GM23338 (cell line): ENCODE measurements at regions not wholly inside any gene's neighbourhood (a gene's known extent, or its start where the extent isn't known, plus 50 kb on each side); places are given as distances from the start of the nearest gene placed in this dataset.

Experiments
- ATAC-seq: fragments of 200-7000 bp; cut with Tn5 transposase; 3 replicates; pipeline ENCODE4 v1.9.1; 2020
- DNase-seq: peaks from one replicate; pipeline ENCODE4 v3.0.0-alpha.2; 2015; ENCODE audit warnings: low spot score
- H2AFZ ChIP-seq: fragments of 200-600 bp; sonication (generic); 2 replicates; pipeline ENCODE4 v1.8.0; 2016; ENCODE audit warnings: antibody characterized with exemption, mild to moderate bottlenecking, moderate library complexity
- H3F3A ChIP-seq: fragments of 200-600 bp; sonication (generic); replicated peaks from 2 replicates; pipeline ENCODE4 v1.8.0; 2017; ENCODE audit warnings: antibody characterized with exemption, mixed run types, low read depth
- H3K27ac ChIP-seq: fragments of 200-600 bp; sonication (generic); 2 replicates; pipeline ENCODE4 v1.6.1; 2016; ENCODE audit warnings: low read depth
- H3K27me3 ChIP-seq: fragments of 200-600 bp; sonication (generic); 2 replicates; pipeline ENCODE4 v1.8.0; 2016; ENCODE audit warnings: mild to moderate bottlenecking, mixed run types, moderate library complexity; ENCODE audit not compliant: insufficient read depth
- H3K36me3 ChIP-seq: fragments of 200-600 bp; sonication (generic); 2 replicates; pipeline ENCODE4 v1.8.0; 2016; ENCODE audit warnings: mild to moderate bottlenecking; ENCODE audit not compliant: insufficient read depth
- H3K4me1 ChIP-seq: fragments of 200-600 bp; sonication (generic); 2 replicates; pipeline ENCODE4 v1.8.0; 2016; ENCODE audit warnings: mild to moderate bottlenecking, moderate library complexity; ENCODE audit not compliant: insufficient read depth
- H3K4me2 ChIP-seq: fragments of 200-600 bp; sonication (generic); 2 replicates; pipeline ENCODE4 v1.7.1; 2017; ENCODE audit warnings: mixed run types
- H3K4me3 ChIP-seq: fragments of 200-600 bp; sonication (generic); 2 replicates; pipeline ENCODE4 v1.6.1; 2016; ENCODE audit warnings: mixed run types
- H3K79me2 ChIP-seq: fragments of 200-600 bp; sonication (generic); replicated peaks from 2 replicates; pipeline ENCODE4 v1.8.0; 2017; ENCODE audit warnings: mild to moderate bottlenecking; ENCODE audit not compliant: insufficient read depth
- H3K9me2 ChIP-seq: fragments of 200-600 bp; sonication (generic); 2 replicates; pipeline ENCODE4 v1.8.0; 2017; ENCODE audit not compliant: insufficient read depth
- H4K20me1 ChIP-seq: fragments of 200-600 bp; sonication (generic); replicated peaks from 2 replicates; pipeline ENCODE4 v1.8.0; 2017; ENCODE audit warnings: mild to moderate bottlenecking; ENCODE audit not compliant: insufficient read depth
- H3K27ac Mint-ChIP-seq: 2 replicates; pipeline ENCODE4 v1.8.0; 2020; ENCODE audit warnings: inconsistent platforms, mild to moderate bottlenecking, moderate library complexity, mixed read lengths
- H3K27me3 Mint-ChIP-seq: 3 replicates; pipeline ENCODE4 v1.8.0; 2022; ENCODE audit warnings: low read depth, mild to moderate bottlenecking, moderate library complexity, mixed read lengths, inconsistent platforms; ENCODE audit not compliant: insufficient read depth, poor library complexity
- H3K36me3 Mint-ChIP-seq: 3 replicates; pipeline ENCODE4 v1.8.0; 2021; ENCODE audit warnings: low read depth, mild to moderate bottlenecking, inconsistent platforms, moderate library complexity, mixed read lengths
- H3K4me1 Mint-ChIP-seq: 3 replicates; pipeline ENCODE4 v1.8.0; 2020; ENCODE audit warnings: mild to moderate bottlenecking, inconsistent platforms, mixed read lengths
- H3K4me3 Mint-ChIP-seq: 3 replicates; pipeline ENCODE4 v1.8.0; 2021; ENCODE audit warnings: moderate library complexity, mild to moderate bottlenecking, inconsistent platforms, mixed read lengths
- H3K9me3 Mint-ChIP-seq: 3 replicates; pipeline ENCODE4 v1.8.0; 2020; ENCODE audit warnings: moderate library complexity, mild to moderate bottlenecking, inconsistent platforms, mixed read lengths
- EZH2 ChIP-seq: fragments of 200-600 bp; sonication (generic); IDR thresholded peaks from one replicate; pipeline ENCODE4 v1.8.0; 2017; ENCODE audit warnings: antibody characterized with exemption, mild to moderate bottlenecking, low read depth; ENCODE audit not compliant: unreplicated experiment
- JUNB ChIP-seq: IDR thresholded peaks from one replicate; pipeline ENCODE4 v1.6.1; 2016; ENCODE audit warnings: antibody characterized with exemption; ENCODE audit not compliant: unreplicated experiment
- NANOG ChIP-seq: IDR thresholded peaks from 2 replicates; pipeline ENCODE4 v1.6.1; 2016; ENCODE audit warnings: antibody characterized with exemption, borderline replicate concordance
- POLR2AphosphoS5 ChIP-seq: IDR thresholded peaks from 2 replicates; pipeline ENCODE4 v1.6.1; 2016; ENCODE audit warnings: antibody characterized with exemption, low read depth
- REST ChIP-seq: IDR thresholded peaks from one replicate; pipeline ENCODE4 v1.6.1; 2018; ENCODE audit warnings: antibody characterized with exemption; ENCODE audit not compliant: unreplicated experiment
- STAT1 ChIP-seq: IDR thresholded peaks from one replicate; pipeline ENCODE4 v1.6.1; 2016; ENCODE audit warnings: antibody characterized with exemption; ENCODE audit not compliant: unreplicated experiment
- ZNF331 ChIP-seq: fragments of 250-450 bp; sonication (Bioruptor Pico); IDR thresholded peaks from 2 replicates; pipeline ENCODE4 v1.5.0; 2020; ENCODE audit warnings: low read depth, mild to moderate bottlenecking, moderate library complexity
- TF ChIP-seq, protein P1 (sequence below): fragments of 250-450 bp; sonication (Bioruptor Pico); IDR thresholded peaks from 2 replicates; pipeline ENCODE4 v1.5.0; 2020; ENCODE audit warnings: mild to moderate bottlenecking, moderate library complexity

- H3F3A ChIP-seq = no peaks in the 10 kb centered on the region
- H4K20me1 ChIP-seq = no peaks in the 10 kb centered on the region
- no peaks in the 10 kb centered on the region for H3K36me3 ChIP-seq
- Mint-ChIP-seq H3K27me3 (no peaks in the 10 kb centered on the region), H3K4me1 (peaks cover 2% of the 10 kb centered on the region; the same call in 1 of the 3 replicates), H3K27ac (no peak overlapping the region), H3K9me3 (no peaks in the 10 kb centered on the region), H3K36me3 (no peaks in the 10 kb centered on the region), H3K4me3 (no peak overlapping the region)
- DNase-seq = no peak
- ATAC-seq = no peak
- H2AFZ ChIP-seq = no peak overlapping the region
- no peak overlapping the region for H3K27ac ChIP-seq
- no peaks in the 10 kb centered on the region for H3K79me2 ChIP-seq
- no peak overlapping the region for H3K4me2 ChIP-seq
- no peaks in the 10 kb centered on the region for H3K4me1 ChIP-seq
- TF ChIP-seq, protein P1, sequence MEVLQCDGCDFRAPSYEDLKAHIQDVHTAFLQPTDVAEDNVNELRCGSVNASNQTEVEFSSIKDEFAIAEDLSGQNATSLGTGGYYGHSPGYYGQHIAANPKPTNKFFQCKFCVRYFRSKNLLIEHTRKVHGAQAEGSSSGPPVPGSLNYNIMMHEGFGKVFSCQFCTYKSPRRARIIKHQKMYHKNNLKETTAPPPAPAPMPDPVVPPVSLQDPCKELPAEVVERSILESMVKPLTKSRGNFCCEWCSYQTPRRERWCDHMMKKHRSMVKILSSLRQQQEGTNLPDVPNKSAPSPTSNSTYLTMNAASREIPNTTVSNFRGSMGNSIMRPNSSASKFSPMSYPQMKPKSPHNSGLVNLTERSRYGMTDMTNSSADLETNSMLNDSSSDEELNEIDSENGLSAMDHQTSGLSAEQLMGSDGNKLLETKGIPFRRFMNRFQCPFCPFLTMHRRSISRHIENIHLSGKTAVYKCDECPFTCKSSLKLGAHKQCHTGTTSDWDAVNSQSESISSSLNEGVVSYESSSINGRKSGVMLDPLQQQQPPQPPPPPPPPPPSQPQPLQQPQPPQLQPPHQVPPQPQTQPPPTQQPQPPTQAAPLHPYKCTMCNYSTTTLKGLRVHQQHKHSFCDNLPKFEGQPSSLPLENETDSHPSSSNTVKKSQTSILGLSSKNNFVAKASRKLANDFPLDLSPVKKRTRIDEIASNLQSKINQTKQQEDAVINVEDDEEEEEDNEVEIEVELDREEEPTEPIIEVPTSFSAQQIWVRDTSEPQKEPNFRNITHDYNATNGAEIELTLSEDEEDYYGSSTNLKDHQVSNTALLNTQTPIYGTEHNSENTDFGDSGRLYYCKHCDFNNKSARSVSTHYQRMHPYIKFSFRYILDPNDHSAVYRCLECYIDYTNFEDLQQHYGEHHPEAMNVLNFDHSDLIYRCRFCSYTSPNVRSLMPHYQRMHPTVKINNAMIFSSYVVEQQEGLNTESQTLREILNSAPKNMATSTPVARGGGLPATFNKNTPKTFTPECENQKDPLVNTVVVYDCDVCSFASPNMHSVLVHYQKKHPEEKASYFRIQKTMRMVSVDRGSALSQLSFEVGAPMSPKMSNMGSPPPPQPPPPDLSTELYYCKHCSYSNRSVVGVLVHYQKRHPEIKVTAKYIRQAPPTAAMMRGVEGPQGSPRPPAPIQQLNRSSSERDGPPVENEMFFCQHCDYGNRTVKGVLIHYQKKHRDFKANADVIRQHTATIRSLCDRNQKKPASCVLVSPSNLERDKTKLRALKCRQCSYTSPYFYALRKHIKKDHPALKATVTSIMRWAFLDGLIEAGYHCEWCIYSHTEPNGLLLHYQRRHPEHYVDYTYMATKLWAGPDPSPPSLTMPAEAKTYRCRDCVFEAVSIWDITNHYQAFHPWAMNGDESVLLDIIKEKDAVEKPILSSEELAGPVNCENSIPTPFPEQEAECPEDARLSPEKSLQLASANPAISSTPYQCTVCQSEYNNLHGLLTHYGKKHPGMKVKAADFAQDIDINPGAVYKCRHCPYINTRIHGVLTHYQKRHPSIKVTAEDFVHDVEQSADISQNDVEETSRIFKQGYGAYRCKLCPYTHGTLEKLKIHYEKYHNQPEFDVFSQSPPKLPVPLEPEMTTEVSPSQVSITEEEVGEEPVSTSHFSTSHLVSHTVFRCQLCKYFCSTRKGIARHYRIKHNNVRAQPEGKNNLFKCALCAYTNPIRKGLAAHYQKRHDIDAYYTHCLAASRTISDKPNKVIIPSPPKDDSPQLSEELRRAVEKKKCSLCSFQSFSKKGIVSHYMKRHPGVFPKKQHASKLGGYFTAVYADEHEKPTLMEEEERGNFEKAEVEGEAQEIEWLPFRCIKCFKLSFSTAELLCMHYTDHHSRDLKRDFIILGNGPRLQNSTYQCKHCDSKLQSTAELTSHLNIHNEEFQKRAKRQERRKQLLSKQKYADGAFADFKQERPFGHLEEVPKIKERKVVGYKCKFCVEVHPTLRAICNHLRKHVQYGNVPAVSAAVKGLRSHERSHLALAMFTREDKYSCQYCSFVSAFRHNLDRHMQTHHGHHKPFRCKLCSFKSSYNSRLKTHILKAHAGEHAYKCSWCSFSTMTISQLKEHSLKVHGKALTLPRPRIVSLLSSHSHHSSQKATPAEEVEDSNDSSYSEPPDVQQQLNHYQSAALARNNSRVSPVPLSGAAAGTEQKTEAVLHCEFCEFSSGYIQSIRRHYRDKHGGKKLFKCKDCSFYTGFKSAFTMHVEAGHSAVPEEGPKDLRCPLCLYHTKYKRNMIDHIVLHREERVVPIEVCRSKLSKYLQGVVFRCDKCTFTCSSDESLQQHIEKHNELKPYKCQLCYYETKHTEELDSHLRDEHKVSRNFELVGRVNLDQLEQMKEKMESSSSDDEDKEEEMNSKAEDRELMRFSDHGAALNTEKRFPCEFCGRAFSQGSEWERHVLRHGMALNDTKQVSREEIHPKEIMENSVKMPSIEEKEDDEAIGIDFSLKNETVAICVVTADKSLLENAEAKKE (CRISPR knock-in tag) = no peak
- TF ChIP-seq JUNB (no peak), NANOG (no peak), ZNF331 (CRISPR knock-in tag) (no peak)
- H3K4me3 ChIP-seq = no peak overlapping the region
- no peaks in the 10 kb centered on the region for H3K9me2 ChIP-seq
- no peaks in the 10 kb centered on the region for H3K27me3 ChIP-seq
Observed at GRCh38 chr13:68666774-68667397, 1436.8 kb upstream of the PCDH9 start.

- ATAC-seq (no peak), DNase-seq (no peak)
- Histone ChIP-seq H3K27ac (no peak overlapping the region), H3K4me1 (peaks cover 7% of the 10 kb centered on the region; the same call in 1 of the 2 replicates), H3K9me2 (no peaks in the 10 kb centered on the region), H3K27me3 (no peaks in the 10 kb centered on the region), H3K79me2 (no peaks in the 10 kb centered on the region), H3K36me3 (no peaks in the 10 kb centered on the region), H3K4me3 (no peak overlapping the region), H4K20me1 (no peaks in the 10 kb centered on the region), H3F3A (no peaks in the 10 kb centered on the region), H2AFZ (no peak overlapping the region), H3K4me2 (no peak overlapping the region)
- H3K27me3 Mint-ChIP-seq = no peaks in the 10 kb centered on the region
- no peak overlapping the region for H3K4me3 Mint-ChIP-seq
- no peaks in the 10 kb centered on the region for H3K36me3 Mint-ChIP-seq
- TF ChIP-seq POLR2AphosphoS5 (no peak), EZH2 (no peak), STAT1 (no peak), REST (no peak)
- no peaks in the 10 kb centered on the region for H3K9me3 Mint-ChIP-seq
- peaks cover 4% of the 10 kb centered on the region; the same call in 1 of the 3 replicates for H3K4me1 Mint-ChIP-seq
- no peak overlapping the region for H3K27ac Mint-ChIP-seq
Observed at GRCh38 chr13:68645814-68646213, 1415.7 kb upstream of the PCDH9 start.
